CD4-positive, alpha-beta T cell (primary cell): ENCODE measurements at regions not wholly inside any gene's neighbourhood (a gene's known extent, or its start where the extent isn't known, plus 50 kb on each side); places are given as distances from the start of the nearest gene placed in this dataset.

Experiments
- ATAC-seq: fragments of 200-7000 bp; cut with Tn5 transposase; one replicate; pipeline ENCODE4 v1.10.0; 2022; ENCODE audit warnings: mild to moderate bottlenecking; ENCODE audit not compliant: poor library complexity
- CTCF ChIA-PET: fragments of 350-600 bp; sonication (Branson Sonifier 250); formaldehyde crosslinking; loops from one replicate; lab custom pipeline; 2021; ENCODE audit warnings: antibody characterized with exemption, inconsistent platforms; lab: Charles Lee
- POLR2A ChIA-PET: fragments of 350-600 bp; sonication (Branson Sonifier 250); formaldehyde crosslinking; loops from one replicate; lab custom pipeline; 2021; ENCODE audit warnings: antibody characterized with exemption, inconsistent platforms; lab: Charles Lee
- DNase-seq, 14 experiments: peaks; one replicate each; pipeline ENCODE4 v3.0.0-alpha.2; 2013 to 2020; ENCODE audit warnings: mixed read lengths in 2 of 14
- H3K27ac ChIP-seq, 2 donors: one replicate each; pipeline versions ENCODE4 v1.5.1 to v1.7.0; 2013; ENCODE audit warnings: low read length in 2 of 2, low read depth in 1 of 2, mild to moderate bottlenecking in 1 of 2
- H3K27me3 ChIP-seq, 2 experiments: 1 replicate in 1 of 2; 2 replicates in 1 of 2; pipeline versions ENCODE4 v1.6.1 to v1.7.0; 2013; ENCODE audit warnings: low read length in 2 of 2, control low read depth in 1 of 2, mild to moderate bottlenecking in 1 of 2, moderate library complexity in 1 of 2; ENCODE audit not compliant: insufficient read depth in 2 of 2, control insufficient read depth in 1 of 2
- H3K36me3 ChIP-seq: one replicate; pipeline ENCODE4 v1.6.1; 2013; ENCODE audit warnings: low read length, control low read depth; ENCODE audit not compliant: insufficient read depth
- H3K4me1 ChIP-seq: one replicate; pipeline ENCODE4 v1.6.1; 2013; ENCODE audit warnings: low read length, control low read depth; ENCODE audit not compliant: insufficient read depth
- H3K4me3 ChIP-seq: one replicate; pipeline ENCODE4 v1.5.1; 2013; ENCODE audit warnings: mild to moderate bottlenecking, low read length, moderate library complexity
- H3K9me3 ChIP-seq, 2 experiments: 1 replicate in 1 of 2; 2 replicates in 1 of 2; pipeline versions ENCODE4 v1.6.1 to v1.7.0; 2013; ENCODE audit warnings: low read length in 2 of 2, mild to moderate bottlenecking in 2 of 2, control low read depth in 1 of 2, moderate library complexity in 1 of 2; ENCODE audit not compliant: control insufficient read depth in 1 of 2, insufficient read depth in 1 of 2
- H3K27ac Mint-ChIP-seq: one replicate; pipeline ENCODE4 v1.8.0; 2020; ENCODE audit warnings: mixed read lengths
- H3K27me3 Mint-ChIP-seq: one replicate; pipeline ENCODE4 v1.8.0; 2021; ENCODE audit warnings: mixed read lengths
- H3K36me3 Mint-ChIP-seq: one replicate; pipeline ENCODE4 v1.8.0; 2021; ENCODE audit warnings: low read depth, mixed read lengths
- H3K4me1 Mint-ChIP-seq: one replicate; pipeline ENCODE4 v1.8.0; 2021; ENCODE audit warnings: low read depth, mixed read lengths
- H3K4me3 Mint-ChIP-seq: one replicate; pipeline ENCODE4 v1.8.0; 2020; ENCODE audit warnings: mild to moderate bottlenecking, mixed read lengths
- H3K9me3 Mint-ChIP-seq: one replicate; pipeline ENCODE4 v1.8.0; 2020; ENCODE audit warnings: mixed read lengths
- CTCF ChIP-seq: fragments of 200-600 bp; IDR thresholded peaks from one replicate; pipeline ENCODE4 v1.8.0; 2022; ENCODE audit warnings: antibody characterized with exemption, mild to moderate bottlenecking
- intact Hi-C, 2 experiments: fragments of 100-400 bp; cut with DNase I in 1 of 2; cut with micrococcal nuclease in 1 of 2; formaldehyde crosslinking; loops; one replicate each; pipeline versions ENCODE4 v1.15.1 to v1.9.0; 2023 to 2025; cut with DNase I, micrococcal nuclease

GRCh38 chr18:30403278-30403677, 639.3 kb downstream of the DSC3 start:
- Histone ChIP-seq H3K4me3 (no peak overlapping the region), H3K36me3 (no peaks in the 10 kb centered on the region)
- CTCF ChIA-PET, result no interaction called here

GRCh38 chr18:30387401-30387800, 655.1 kb downstream of the DSC3 start:
- Histone ChIP-seq H3K36me3 (no peaks in the 10 kb centered on the region), H3K9me3 (peaks cover 5 to 6% of the 10 kb centered on the region in 2 experiments), H3K4me1 (no peaks in the 10 kb centered on the region), H3K27me3 (no peaks in the 10 kb centered on the region), H3K27ac (no peak overlapping the region), H3K4me3 (no peak overlapping the region)
- Mint-ChIP-seq H3K4me3 (no peak overlapping the region), H3K27ac (no peak overlapping the region), H3K36me3 (no peaks in the 10 kb centered on the region), H3K27me3 (no peaks in the 10 kb centered on the region), H3K9me3 (peaks cover 15% of the 10 kb centered on the region), H3K4me1 (no peaks in the 10 kb centered on the region)
- intact Hi-C loops, result no loop called here
- DNase-seq (no peak), ATAC-seq (no peak)
- TF ChIP-seq CTCF, result no peak
- CTCF ChIA-PET, result no interaction called here
- POLR2A ChIA-PET, result no interaction called here

More at GRCh38 chr18:30403278-30403677, 639.3 kb downstream of the DSC3 start:
- H3K27ac Mint-ChIP-seq, result no peak overlapping the region
- no peak for ATAC-seq
- no peak overlapping the region for H3K27ac ChIP-seq
- no peak for DNase-seq
- no peaks in the 10 kb centered on the region for H3K4me1 Mint-ChIP-seq
- intact Hi-C loops, result no loop called here
- POLR2A ChIA-PET, result no interaction called here
- peaks cover 18% of the 10 kb centered on the region for H3K9me3 Mint-ChIP-seq
- H3K4me1 ChIP-seq, result no peaks in the 10 kb centered on the region
- H3K9me3 ChIP-seq, result no peaks in the 10 kb centered on the region
- no peak for TF ChIP-seq CTCF
- no peaks in the 10 kb centered on the region for H3K27me3 Mint-ChIP-seq
- H3K27me3 ChIP-seq, result no peaks in the 10 kb centered on the region
- no peak overlapping the region for H3K4me3 Mint-ChIP-seq
- no peaks in the 10 kb centered on the region for H3K36me3 Mint-ChIP-seq

DNA sequence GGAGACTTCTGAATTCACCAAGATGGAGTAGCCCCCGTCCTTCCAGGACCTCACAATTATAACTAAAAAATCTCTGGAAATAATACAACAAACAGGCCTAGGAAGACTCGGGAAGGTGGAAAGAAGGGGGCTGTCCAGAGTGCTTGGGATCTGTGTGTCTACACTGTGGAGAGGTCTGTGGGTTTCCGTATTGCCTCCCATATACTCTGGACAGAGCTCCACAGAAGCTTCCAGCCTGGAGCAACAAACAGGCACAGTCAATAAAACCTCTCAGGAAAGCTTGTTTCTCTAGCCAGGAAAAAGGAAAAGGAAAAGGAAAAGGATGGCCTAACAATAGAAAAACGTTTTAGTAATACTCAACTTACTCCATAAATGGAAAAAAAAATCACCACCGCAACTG, 655.9 kb downstream of the DSC3 start:
- Histone ChIP-seq H3K4me1 (no peaks in the 10 kb centered on the region), H3K36me3 (no peaks in the 10 kb centered on the region), H3K9me3 (peaks cover 5 to 6% of the 10 kb centered on the region in 2 experiments), H3K4me3 (no peak overlapping the region), H3K27ac (no peak overlapping the region), H3K27me3 (no peaks in the 10 kb centered on the region)
- H3K27ac Mint-ChIP-seq, result no peak overlapping the region
- peaks cover 15% of the 10 kb centered on the region for H3K9me3 Mint-ChIP-seq
- CTCF ChIA-PET, result no interaction called here
- no peaks in the 10 kb centered on the region for H3K27me3 Mint-ChIP-seq
- H3K4me3 Mint-ChIP-seq, result no peak overlapping the region
- DNase-seq (no peak), ATAC-seq (no peak)
- TF ChIP-seq CTCF, result no peak
- intact Hi-C loops, result no loop called here
- H3K36me3 Mint-ChIP-seq, result no peaks in the 10 kb centered on the region
- POLR2A ChIA-PET, result no interaction called here
- H3K4me1 Mint-ChIP-seq, result no peaks in the 10 kb centered on the region
